Loucy (cell line): ENCODE measurements at regions not wholly inside any gene's neighbourhood (a gene's known extent, or its start where the extent isn't known, plus 50 kb on each side); places are given as distances from the start of the nearest gene placed in this dataset.

Experiments
- CTCF ChIP-seq: fragments of 200-600 bp; sonication (generic); conservative IDR thresholded peaks from 2 replicates; pipeline ENCODE4 v1.5.1; 2014; ENCODE audit warnings: mild to moderate bottlenecking, antibody characterized with exemption, low read length
- EZH2phosphoT487 ChIP-seq: fragments of 200-600 bp; IDR thresholded peaks from 2 replicates; pipeline ENCODE4 v1.6.1; 2018; ENCODE audit warnings: antibody characterized with exemption, mild to moderate bottlenecking, moderate library complexity, borderline replicate concordance

GRCh38 chr12:76260390-76260748 lies 87.8 kb downstream of the BBS10 start:
- TF ChIP-seq EZH2phosphoT487 (no peak), CTCF (no peak)
